HG02852 (cell line): ENCODE measurements at regions not wholly inside any gene's neighbourhood (a gene's known extent, or its start where the extent isn't known, plus 50 kb on each side); places are given as distances from the start of the nearest gene placed in this dataset.
"Not testable (repeated sequence)": the region's sequence is repeated elsewhere in the genome, so short reads cannot be mapped to it uniquely, and the experiment has no call there.

ENCODE experiments used
- ATAC-seq: cut with Tn5 transposase; IDR thresholded peaks from one replicate; pipeline ENCODE4 v1.9.1; 2021; ENCODE audit warnings: mild to moderate bottlenecking, moderate library complexity; ENCODE audit not compliant: unreplicated experiment

DNA sequence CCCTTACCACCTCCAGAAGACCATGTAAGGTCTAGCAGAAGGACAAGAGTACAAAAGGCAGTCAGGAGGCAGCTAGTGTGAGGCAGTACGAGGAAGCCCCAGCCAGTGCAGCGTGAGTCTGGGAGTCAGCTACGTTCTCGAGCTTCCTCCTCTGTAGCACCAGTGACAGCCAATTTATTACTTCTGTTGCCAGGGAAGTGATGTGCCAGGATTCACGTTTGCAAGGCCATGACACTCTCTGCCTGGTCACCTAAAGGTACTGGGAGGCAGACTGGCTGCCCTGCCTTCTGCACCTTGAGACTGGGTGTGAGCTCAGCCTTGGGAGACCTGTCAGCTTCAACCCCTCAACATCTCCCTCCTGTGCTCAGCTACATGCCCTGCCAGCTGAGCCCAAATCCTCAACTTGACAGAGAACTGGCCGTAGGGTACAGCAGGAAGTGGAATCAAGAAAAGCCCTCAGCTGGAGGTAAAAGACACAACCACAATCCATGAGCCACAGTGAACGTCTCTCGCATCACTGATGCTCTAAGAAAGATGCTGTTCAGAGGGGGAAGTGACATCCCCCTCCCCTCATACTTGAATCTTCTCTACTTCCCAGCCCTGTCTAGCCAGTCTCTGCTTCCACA is 182.5 kb upstream of the RGS6 start:
- ATAC-seq: no peak

GRCh38 chr14:71751264-71751663 is 181.0 kb upstream of the RGS6 start:
- ATAC-seq: no peak

DNA sequence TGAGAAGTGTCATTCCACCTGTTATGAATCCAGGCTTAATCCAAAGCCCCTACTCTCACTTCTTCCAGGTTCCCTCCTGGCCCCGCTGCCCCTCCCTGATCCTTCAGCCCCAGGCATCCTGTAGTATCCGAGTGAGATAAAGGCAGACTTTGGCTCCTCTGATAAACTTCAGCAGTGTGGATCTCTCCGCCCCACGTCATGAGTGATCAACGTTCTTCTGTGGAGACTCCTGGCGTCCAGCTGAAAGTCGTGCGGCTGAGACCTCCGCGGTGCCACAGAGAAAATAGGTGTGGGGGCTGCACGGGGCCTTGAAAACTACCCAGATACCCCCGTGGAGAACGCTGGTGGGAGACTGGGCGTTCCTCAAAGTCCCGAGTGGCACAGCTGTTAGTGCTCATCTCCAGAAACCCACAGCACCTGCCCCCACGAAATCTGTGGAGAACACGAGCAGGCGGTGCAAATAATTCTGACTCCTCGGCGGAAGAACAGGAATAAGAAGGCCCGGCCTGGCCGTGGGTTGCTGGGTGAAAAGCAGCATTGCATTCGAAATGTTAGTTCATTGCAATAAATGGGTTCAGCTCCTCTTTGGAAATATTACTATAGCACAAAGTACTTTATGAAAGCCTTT is 180.0 kb upstream of the RGS6 start:
- no peak for ATAC-seq

DNA sequence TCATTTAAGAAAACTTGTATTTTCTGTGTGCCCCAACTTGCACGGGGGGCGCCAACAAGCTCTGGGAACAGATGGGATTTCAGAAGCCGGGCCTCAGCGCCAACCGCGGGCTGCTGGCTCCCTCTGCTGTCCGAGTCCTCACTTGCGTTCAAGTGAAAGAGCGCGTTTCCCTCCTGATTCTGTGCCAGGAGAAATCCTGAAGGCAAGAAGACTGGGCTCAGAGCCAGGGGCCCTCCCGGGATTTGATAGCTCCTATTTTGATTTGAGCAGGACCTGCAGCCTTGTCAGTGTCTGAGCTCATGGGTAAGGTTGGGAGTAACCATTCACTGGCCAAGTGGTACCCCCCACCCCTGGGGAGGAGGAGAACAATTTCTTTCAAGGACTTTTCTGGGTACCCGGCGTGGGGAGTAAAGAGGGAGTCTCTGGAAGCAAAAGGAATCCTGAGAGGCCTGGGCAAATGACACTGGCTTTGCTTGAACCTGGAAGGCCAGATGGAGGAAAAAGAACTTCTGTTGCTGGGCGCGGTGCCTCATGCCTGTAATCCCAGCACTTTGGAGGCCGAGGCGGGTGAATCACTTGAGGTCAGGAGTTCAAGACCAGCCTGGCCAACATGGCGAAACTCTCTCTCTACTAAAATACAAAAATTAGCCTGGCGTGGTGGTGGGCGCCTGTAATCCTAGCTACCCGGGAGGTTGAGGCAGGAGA is 179.0 kb upstream of the RGS6 start:
- ATAC-seq: no peak

DNA sequence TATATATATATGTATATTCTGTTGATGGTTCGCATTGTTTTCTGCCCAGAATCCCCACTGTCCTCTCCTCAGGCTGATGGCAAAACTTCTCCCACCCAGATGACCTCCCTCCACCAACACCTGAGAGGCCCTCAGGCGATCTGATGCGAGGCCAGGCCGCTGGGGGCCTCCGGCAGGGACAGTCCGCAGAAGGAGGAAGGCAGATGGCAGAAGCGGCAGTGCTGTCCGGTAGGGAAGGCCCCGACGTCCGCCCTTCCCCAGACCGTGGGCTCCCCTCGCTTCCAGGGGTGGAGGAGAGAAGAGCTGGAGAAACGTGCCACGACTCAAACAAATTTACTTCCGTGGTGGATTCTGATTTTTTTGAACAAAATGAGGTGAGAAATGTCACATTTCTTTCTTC is 178.3 kb upstream of the RGS6 start:
- ATAC-seq: no peak

GRCh38 chr14:71754422-71755095 is 177.7 kb upstream of the RGS6 start:
- ATAC-seq: no peak

- ATAC-seq: no peak
These were observed 173.8 kb upstream of the RGS6 start for GRCh38 chr14:71758229-71758951.

DNA sequence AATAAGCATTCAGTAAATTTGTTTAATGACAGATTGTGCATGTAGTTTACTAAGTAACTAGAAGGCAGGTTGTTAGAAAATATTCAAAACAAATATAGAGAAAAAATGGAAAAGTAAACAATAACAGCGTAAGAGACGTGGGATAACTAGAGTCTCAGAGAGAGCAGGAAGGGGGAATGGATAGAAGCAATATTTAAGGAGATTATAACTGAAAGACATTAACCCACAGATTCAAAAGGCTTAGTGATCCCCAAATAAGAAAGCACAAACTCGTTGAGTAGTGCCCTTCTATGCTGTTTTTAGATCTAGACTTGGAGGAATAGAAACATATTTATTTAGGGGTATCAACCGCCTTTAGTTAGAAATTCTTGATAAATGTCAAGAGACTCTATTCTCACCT is 169.7 kb upstream of the RGS6 start:
- no peak for ATAC-seq

GRCh38 chr14:71764701-71765382 is 167.4 kb upstream of the RGS6 start:
- no peak for ATAC-seq

GRCh38 chr14:71765505-71765904 is 166.7 kb upstream of the RGS6 start:
- ATAC-seq: no peak

- no peak for ATAC-seq
These were observed 161.8 kb upstream of the RGS6 start for GRCh38 chr14:71770431-71770830.

DNA sequence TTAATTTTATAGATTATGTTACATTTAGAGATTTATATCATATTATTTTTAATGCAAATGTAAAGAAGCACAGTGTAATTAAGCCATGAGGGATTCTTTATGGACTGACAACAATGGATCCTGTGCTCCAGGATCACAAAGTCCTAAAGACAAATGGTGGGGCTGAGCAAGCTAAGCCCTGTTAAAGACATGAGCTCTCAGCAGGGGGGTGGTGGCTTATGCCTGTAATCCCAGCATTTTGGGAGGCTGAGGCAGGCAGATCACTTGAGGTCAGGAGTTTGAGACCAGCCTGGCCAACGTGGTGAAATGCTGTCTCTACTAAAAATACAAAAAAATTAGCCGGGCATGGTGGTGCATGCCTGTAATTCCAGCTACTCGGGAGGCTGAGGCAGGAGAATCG is 160.8 kb upstream of the RGS6 start:
- not testable (repeated sequence) for ATAC-seq

GRCh38 chr14:71771996-71772395 is 160.2 kb upstream of the RGS6 start:
- not testable (repeated sequence) for ATAC-seq

- ATAC-seq: no peak
These were observed 158.2 kb upstream of the RGS6 start for GRCh38 chr14:71773898-71774481.

GRCh38 chr14:71776471-71777360 is 155.5 kb upstream of the RGS6 start:
- no peak for ATAC-seq

GRCh38 chr14:71780075-71780474 is 152.2 kb upstream of the RGS6 start:
- no peak for ATAC-seq

DNA sequence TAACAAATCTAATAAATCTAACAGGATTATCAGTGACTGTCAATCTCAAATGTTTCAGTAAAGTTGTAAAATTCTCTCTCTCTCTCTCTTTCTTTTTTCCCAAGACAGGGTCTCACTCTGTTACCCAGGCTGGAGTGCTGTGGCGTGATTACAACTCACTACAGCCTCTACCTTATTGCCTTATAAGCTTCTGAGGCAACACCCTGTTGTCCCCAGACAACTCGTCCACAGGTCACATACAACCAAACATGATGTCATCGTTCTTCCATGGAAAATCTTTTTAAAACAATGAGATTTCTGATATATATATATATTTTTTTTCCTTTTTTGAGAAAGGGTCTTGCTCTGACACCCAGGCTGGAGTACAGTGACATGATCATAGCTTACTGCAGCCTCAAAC is 151.4 kb upstream of the RGS6 start:
- no peak for ATAC-seq

DNA sequence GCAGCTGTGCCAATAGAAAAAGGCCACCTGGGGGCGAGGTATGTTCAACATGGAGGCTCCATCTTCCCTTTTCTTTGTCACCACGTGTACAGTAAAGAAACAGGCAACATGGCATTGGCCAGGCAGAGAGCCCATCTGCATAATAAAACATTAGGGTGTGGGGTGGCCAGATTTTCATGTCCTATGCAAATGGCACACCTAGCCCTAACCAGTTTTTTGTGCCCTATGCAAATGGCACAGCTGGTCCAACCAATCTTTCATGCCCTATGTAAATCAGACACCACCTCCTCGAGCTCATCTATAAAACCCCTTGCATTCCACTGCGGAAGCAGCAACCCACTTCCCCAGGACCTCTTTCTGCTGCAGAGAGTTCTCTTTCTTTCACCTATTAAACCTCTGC is 149.1 kb upstream of the RGS6 start:
- no peak for ATAC-seq

DNA sequence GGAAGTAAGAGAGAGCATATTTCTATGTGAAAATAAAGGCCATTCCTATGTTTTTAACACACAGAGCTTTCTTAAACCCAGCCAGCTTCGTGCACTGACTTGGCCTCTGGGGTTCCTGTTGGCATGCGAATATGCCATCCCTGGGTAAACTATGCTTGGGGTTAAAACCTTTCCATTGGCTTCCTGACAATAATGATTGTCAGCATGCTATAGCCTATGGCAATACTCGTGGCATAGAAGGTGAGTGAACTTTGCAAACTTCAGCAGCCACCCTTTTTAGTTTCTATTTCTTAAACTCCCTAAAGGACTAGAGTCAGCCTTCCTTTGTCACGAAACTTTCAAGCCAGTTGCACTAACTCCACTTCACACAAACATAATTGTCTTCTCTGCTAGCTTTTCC is 148.4 kb upstream of the RGS6 start:
- ATAC-seq: no peak
